Dedifferentiated amniotic fluid mesenchymal stem cell (primary cell): ENCODE measurements at regions not wholly inside any gene's neighbourhood (a gene's known extent, or its start where the extent isn't known, plus 50 kb on each side); places are given as distances from the start of the nearest gene placed in this dataset.
"Not testable (repeated sequence)": the region's sequence is repeated elsewhere in the genome, so short reads cannot be mapped to it uniquely, and the experiment has no call there.

Experiments used
- DNase-seq: peaks from one replicate; pipeline ENCODE4 v3.0.0-alpha.2; 2016; ENCODE audit errors: extremely low spot score

DNA sequence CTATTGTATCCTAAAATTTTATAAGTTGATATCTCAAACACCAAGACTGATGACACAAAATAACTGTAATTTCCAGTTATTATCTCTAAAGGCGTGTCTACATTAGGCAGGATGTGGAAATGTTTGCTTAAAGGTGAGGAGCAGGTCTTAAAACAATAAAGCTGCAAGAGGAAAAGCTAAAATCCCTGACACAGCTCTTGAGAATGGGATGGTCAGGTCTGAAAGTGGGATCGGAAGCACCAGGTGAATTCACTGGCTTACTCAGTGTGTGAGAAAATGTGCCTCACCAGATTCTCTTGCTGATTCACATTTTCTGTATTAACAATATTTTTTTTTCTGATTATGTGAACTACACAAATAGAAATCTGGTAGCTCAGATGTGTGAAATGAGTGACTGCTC is 421.9 kb upstream of the ADAMTS5 start:
- no peak for DNase-seq

DNA sequence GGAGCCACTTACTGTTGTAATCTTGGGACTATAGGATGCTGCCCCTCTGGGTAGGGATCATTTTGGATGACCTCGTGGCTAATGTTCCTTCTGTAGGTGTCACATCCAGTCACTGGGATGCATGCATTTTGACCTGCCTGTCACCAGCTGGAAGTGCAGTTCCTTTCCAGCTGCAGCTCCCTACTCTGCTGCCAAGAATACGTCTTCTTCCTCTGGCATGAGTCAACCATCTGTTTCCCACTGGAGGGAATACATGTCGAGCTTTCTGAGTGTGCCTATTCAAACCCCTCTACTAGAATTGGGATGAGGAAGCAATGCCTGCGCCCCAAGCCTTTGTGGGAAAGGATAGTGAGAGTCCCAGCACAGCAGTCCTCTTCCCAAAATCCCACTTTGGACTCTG is 415.5 kb upstream of the ADAMTS5 start:
- DNase-seq, result no peak

DNA sequence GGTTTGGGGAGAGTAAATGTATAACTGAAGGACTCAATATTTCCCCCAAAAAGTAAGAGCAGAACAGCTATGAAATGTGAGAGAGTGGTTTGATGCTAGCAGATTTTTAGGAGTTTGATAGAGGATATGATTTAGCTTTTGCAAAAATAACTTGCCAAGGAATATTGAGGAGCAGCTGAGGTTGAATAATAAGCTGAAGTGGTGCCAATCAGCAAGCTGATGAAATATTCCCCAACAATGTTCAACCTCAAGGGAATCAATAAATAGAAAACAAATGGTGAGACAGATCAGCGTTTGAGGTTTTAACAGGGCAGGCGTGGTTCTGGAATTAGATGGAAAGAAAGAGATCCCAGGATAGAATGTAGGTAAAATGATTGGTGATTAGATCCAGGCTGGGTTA is 413.4 kb upstream of the ADAMTS5 start:
- DNase-seq, result no peak

DNA sequence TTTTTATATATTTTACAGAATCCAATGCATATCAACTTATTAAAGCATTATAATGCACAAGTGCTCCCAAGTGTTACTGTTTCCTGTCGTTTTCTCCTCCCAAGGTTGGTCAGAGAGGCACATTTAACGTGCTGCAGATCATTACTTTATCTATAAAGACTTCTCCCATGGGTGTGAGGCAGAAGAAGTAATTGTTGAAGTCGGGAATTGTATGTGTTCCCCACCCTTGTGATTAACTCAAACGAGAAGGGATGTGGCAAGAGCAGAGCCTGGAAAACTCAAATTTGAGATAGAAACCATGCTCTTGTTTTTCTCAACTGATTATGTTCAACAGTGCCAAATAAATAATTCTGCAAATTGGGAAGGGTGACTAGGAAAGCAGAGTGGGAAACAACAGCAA is 412.5 kb upstream of the ADAMTS5 start:
- DNase-seq, result no peak

DNA sequence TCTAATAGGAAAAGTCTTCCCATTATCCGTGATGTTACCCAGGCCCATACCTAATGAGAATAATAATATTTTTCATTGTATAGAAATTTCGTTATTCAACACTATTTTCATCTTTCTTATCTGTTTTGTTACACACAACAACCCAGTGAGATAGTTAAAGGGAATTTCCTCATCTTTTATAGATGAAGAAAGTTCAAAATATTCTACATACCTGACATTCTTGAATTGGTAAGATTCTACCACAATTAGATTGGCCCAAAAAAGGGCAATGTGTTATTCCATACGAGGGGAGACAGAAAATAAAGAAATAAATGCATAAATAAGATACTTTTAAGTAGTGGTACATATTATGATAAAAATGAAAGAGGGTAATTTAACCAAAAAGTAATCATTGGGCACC is 405.5 kb upstream of the ADAMTS5 start:
- DNase-seq, result no peak

DNA sequence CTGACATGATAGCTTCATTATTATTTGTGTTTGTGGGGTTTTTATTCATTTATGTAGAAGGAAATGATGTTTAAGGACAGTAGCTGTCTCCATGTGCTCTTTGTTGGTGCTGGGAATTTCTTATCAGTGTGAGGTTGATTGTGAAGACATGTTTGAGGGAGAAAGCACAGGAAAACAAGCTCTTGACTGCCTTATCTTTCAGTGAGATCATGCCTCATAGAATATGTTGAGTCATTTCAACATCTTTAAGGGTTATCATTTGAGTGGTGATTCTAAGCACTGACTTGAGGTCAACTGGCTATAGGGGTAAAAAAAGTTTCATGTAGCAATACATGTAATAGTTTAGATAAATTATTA is 405.1 kb upstream of the ADAMTS5 start:
- no peak for DNase-seq

DNA sequence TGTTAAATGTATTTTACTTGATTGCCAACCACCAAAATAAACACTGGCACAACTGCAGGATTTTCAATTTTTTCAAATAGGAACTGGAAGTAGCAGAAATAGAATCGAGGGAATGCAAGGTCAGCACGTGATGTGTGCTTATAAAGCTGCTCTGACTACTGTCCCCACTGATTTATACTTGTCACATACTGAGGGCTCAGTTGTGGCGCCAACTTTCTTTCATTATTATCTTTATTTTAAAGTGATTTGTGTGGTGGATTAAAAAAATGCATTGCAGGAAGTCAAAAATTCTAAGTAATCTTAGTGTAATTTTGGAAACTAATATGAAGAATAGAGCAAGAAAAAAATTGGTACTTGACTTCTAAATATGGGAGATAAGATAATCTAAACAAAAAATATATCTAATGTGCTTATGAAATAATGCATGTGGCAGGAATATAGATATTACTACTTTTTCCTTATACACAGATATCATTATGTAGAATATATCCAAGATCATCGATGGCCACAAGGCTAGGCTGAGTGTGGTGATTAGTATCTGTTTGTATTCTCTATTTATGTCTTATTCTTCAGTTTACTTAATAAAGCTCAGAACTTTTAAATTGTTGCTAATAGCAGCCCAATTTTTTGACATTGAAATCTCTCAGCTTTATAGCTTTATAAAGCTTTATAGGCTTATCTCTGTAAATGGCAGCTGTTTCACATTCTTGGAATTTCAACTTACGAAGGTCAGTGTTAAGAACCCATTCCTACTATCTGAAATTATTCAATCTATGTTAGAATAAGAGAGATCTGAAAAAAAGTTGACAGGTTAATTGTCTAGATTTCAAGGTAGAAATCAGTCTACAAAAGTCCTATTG is 404.5 kb upstream of the ADAMTS5 start:
- DNase-seq, result no peak

DNA sequence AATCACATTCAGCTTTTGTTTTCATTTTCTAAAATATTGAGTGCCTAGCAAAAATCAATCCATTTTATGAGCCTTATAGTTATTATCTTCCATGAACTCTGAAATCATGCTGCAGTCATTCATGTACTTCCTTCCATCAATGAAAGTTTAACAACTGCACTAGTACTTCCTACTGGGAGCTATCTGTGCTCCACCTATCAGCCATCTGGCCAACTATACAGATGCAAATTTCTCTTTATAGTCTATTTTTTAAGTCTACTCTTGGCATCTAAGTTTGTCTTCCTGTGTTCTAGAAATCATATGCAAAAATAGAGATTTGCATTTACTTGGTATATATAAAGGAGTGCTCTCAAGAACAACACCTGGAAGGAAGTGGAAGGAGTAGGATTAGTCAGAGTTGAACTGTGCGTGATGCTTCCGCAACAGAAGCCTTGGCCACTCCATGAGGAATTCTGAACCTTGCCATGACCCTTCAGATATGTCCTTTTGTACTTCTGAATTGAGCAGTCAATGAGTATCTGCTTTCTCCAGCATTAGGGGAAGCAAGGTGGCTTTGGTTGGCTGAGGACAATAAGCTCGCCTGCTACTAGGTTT is 403.2 kb upstream of the ADAMTS5 start:
- no peak for DNase-seq

DNA sequence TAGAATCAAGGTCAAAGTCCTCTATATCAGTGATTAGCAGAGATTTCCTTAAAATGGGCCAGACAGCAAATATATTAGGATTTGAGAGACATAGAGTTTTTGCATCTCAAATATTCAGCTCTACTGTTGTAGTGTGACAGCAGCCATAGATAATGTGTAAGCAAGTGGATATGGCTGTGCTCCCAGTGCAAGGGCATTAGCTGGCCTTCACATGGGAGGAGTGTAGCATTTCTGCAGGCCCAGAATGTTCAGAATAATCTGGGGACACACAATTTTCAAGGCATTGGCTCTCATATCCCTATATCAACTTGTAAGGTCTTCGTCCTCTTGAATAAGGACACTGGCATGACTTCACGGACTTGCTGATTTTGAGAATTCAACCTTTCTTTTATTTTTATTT is 402.3 kb upstream of the ADAMTS5 start:
- no peak for DNase-seq

DNA sequence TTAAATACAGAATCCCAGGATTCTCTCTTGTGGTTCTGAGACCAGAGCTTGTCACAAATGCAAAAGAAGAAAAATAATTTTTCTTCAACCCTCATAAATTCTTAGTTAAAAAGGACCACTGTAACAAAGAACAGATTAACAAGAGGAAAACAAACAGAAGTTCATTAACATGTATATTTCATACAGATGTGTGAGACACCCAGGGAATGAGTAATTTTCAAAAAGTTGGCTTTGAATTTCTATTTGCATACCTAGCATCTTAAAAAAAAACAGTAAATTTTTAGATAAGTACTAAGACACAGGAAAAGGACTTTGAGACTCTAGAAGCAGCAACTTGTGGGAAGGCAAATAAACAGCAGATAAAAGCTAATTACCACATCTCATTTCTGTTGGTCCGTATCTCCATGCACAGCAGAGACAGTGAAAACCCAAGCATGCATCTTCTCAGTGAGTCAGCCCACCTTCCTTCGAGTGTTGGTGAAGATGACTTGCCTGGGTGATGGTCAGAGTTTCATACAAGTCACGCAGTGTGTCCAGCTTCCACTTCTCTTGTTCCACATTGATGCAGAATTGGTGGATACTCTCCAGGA is 399.9 kb upstream of the ADAMTS5 start:
- no peak for DNase-seq

DNA sequence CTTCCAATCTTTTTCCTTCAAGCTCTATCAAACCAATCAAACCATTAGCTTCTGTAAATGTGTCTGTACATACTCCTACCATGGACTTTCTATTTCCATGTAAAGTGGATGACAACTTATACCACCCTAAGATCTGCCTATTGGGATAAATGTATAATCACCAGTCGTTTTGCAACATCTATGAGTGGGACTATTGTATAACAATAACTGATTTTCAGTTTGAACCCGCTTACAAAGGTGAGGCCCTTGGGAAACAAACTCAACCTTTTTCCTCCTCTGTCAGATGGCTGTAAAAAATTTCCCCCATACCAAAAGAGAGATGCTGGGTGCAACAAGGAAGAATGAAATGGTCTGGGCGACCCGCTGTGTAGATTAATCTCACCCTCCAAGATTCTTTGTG is 399.1 kb upstream of the ADAMTS5 start:
- no peak for DNase-seq

DNA sequence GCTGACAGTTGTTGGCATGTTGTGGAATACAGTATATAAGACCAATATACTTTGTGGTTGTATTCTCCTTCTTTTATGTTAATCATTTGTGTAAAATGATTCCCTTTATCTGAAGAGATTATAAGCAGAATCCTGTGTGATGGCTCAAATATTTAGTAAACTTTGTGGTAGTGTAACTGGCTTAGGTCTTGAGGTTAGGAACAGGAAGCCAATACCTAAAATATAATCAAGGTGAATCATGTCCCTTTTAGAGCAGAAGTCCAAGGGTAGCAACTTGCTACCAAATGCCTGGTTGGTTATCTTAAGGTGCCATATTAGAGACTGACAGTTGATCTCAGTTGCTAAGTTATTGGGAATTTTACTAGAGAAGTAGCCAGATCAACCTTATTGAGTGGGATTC is 398.5 kb upstream of the ADAMTS5 start:
- no peak for DNase-seq

DNA sequence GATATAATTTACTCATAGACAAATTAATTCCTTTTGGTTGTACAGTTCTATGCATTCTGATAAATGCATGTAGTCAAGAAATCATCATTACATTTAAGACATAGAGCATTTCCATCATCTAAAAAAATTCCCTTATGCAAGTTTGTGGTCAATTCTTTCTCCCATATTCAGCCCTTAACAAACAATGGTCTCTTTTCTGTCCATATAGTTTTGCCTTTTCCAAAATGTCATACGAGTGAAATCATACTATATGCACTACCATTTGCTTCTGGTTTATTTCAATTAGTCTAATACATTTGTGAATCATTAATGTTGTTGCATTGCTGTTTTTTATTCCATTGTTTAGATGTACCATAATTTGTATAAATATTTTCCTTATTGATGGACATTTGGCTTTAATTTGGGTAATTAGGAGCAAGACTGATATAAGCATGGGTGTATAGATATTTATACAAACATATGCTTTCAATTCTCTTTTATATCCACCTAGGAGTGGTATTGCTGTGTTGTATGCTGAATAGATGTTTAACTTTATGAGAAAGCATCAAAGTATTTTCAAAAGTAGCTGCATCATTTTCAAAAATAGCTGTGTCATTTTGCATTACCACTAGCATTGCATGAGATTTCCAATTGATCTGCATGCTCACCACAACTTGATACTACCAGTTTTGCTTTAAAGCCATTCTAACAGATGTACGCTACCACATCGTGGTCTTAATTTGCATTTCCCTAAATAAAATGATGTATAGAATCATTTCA is 397.0 kb upstream of the ADAMTS5 start:
- peak; percentile 68 for DNase-seq

DNA sequence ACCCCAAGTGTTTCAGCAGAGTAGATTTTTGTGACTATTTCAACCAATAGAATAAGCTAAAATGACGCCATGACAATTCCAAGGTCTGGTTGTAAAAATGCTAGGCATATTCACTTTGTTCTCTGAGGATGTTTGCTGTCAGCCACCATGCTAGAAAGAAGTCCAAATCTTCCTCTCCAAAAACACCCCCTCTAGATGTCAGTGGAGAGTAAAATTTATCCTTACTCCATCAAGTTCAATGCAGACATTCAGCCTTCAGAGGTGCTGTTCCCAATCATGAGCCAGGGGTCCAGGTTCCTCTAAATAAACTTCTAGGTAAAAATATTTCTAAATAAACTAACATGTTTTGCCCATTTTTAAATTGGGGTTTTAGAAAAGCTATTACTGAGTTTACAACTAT is 395.4 kb upstream of the ADAMTS5 start:
- DNase-seq, result no peak

DNA sequence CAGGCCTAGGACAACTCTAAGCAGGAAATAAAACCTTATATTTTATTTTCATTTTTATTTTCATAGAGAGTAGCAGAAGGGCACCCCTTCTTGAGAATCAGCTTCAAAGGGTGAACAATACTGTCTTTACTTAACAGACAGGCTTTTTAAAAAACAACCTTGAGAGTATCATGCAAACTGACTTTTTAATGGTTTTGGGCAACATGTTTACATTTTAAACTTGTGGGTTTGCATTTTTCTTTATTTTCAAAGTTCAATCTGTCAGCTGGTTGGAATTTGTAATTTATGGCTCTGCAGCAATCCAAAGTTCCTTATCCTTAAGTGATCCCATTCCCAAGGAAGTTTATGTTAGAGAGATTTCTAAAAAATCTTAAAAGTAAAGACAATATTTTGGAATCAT is 392.3 kb upstream of the ADAMTS5 start:
- peak; percentile 60 for DNase-seq

DNA sequence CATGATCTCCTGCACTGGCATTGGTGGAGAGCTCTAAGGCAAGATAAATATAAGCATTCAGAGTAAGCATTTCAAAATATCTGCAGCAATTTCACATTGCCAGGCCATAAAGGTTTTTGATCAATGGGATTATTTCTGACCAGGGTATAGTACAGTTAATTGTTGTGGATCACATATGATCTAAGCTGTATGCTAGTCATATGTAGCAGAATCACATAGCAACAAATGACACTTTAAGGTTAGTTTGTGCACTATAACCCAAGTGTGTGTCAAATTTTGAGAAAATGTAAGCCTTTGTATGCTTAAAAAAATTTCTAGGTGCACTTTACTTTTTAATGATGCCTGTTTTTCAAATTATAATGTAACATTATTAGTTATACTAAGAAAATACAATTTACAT is 386.0 kb upstream of the ADAMTS5 start:
- DNase-seq, result no peak

DNA sequence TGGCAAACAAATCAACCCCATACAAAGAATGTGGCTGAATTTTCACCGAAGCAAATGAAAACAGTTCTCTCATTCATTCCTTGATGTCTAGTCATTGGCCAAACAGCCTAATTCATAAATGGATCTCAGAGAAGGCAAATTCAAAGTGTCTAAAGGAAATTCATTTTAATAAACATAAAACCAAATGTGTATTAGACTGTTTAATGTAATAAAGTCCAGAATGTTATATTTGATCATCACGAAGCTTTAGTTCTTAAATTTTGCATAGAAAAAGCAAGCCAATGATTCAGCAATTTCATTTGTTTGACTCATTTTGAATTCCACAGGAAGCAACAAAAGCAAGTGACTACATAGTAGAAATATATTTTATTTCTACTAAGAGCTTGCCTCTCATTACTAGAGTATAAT is 379.2 kb upstream of the ADAMTS5 start:
- DNase-seq, result no peak

DNA sequence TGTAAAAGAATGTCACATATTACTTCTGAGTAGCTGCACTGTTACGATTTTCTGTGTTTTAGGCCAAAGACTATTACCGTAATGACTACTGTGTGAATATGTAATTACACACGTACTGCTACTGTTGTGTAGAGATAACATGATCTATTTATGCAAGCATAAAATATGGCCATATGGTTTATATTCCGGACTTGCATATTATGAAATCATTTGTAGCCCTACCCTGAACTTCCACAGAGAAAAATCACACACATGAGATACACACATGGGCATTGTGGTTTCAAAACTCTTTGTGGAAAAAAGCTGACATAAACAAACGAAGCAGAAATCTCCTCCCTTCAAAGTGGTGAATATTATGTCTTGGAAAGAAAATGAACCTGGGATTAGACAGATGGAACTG is 373.0 kb upstream of the ADAMTS5 start:
- peak; percentile 63 for DNase-seq

DNA sequence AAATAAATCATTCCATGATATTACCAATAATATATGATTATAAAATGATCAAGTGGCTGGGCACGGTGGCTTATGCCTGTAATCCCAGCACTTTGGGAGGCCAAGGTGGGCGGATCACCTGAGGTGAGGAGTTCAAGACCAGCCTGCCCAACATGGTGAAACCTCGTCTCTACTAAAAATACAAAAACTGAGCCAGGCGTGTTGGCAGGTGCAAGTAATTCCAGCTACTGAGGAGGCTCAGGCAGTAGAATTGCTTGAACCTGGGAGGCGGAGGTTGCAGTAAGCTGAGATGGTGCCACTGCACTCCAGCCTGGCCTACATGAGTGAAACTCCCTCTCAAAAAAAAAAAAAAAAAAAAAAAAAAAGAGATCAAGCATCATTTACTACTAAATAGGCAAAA is 371.1 kb upstream of the ADAMTS5 start:
- not testable (repeated sequence) for DNase-seq

DNA sequence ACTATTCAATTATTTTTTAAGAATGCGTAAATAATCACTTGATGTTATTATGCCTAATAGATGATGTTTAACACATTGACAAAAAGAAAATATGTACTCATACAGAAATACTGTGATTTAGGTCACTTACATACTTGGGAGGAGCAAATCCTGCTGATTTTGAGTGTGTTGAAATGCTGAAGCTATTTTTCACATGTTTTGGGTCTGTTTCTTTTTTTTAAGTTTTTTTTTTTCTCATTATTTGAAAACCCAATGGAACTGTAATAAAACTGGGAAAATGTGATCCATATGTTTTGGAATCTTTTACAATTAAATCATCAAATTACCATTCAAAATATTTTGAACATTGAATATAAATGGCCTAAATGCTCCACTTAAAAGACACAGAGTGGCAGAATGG is 366.2 kb upstream of the ADAMTS5 start:
- DNase-seq, result no peak

DNA sequence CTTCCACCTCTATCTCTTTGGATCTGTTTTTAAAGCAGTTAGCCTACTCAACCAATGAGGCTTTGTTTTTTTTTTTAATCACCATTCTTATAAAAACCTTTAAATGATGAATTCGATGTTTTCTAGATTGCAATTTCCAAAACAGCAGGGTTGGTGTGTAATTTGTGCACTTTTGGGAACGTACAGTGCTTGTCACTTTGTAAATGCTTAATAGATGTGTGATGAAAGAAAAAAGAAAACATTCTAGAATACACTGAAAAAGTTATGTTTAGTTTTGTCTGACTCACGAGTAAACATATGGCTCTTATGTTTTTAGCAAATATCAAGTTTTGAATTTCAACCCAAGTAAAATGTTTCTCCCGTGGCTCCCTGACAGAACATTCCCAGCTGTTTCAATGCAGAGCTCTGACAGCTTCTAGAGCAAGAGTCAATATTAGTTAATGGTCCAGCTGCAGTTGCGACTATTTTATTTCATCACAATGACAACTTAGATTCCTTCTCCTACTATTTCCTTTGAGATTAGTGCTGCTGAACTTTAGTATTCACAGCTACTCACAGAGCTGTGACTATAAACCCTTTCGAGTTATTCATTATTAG is 362.5 kb upstream of the ADAMTS5 start:
- DNase-seq, result peak; percentile 55

DNA sequence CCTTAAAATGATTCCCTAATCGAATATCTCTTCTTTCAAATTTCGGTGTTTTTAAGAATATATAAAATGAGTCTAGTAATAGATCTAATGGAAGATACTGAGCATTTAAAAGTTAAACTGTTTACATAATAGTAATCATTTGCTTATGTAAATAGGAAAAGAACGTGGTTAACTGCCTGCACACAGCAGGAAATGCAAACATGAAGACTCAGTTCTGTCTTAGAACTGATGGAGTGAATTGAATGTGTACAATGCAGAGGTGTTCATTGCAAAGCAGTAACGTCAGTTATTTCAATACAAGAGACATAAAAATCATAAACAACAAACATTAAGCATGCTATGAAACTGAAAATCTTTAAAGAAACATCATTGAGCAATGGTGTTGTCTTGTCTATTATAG is 359.4 kb upstream of the ADAMTS5 start:
- DNase-seq, result no peak
